Astrocyte (in vitro differentiated cells and primary cell): ENCODE measurements at regions not wholly inside any gene's neighbourhood (a gene's known extent, or its start where the extent isn't known, plus 50 kb on each side); places are given as distances from the start of the nearest gene placed in this dataset.

Experiments used
- DNase-seq: peaks from one replicate; pipeline ENCODE4 v3.0.0-alpha.2; 2010; ENCODE audit warnings: low read depth
- FAIRE-seq: peaks from 2 replicates; lab custom pipeline; 2011; peaks lifted over from hg19 to GRCh38; lab: Jason Lieb, UNC
- H2AFZ ChIP-seq: 2 replicates; pipeline ENCODE4 v1.6.0; 2012; ENCODE audit warnings: low read depth, low read length, inconsistent platforms
- H3K27ac ChIP-seq: 2 replicates; pipeline ENCODE4 v1.5.1; 2011; ENCODE audit warnings: low read depth, low read length, inconsistent platforms
- H3K27me3 ChIP-seq: 2 replicates; pipeline ENCODE4 v1.6.0; 2011; ENCODE audit warnings: low read length, inconsistent platforms; ENCODE audit not compliant: insufficient read depth
- H3K36me3 ChIP-seq: 2 replicates; pipeline ENCODE4 v1.5.1; 2011; ENCODE audit warnings: low read length, inconsistent platforms; ENCODE audit not compliant: insufficient read depth
- H3K4me1 ChIP-seq: 2 replicates; pipeline ENCODE4 v1.5.1; 2011; ENCODE audit warnings: low read length, inconsistent platforms; ENCODE audit not compliant: insufficient read depth
- H3K4me2 ChIP-seq: 2 replicates; pipeline ENCODE4 v1.6.0; 2012; ENCODE audit warnings: low read length, inconsistent platforms
- H3K4me3 ChIP-seq: 2 replicates; pipeline ENCODE4 v1.5.1; 2011; ENCODE audit warnings: low read depth, mild to moderate bottlenecking, low read length, inconsistent platforms; ENCODE audit not compliant: insufficient read depth
- H3K79me2 ChIP-seq: 2 replicates; pipeline ENCODE4 v1.6.0; 2012; ENCODE audit warnings: mild to moderate bottlenecking, low read length, inconsistent platforms; ENCODE audit not compliant: insufficient read depth
- H3K9ac ChIP-seq: 2 replicates; pipeline ENCODE4 v1.6.0; 2012; ENCODE audit warnings: mild to moderate bottlenecking, low read length, inconsistent platforms
- H3K9me3 ChIP-seq: 2 replicates; pipeline ENCODE4 v1.5.1; 2012; ENCODE audit warnings: low read depth, mild to moderate bottlenecking, low read length, inconsistent platforms; ENCODE audit not compliant: insufficient read depth
- H4K20me1 ChIP-seq: 2 replicates; pipeline ENCODE4 v1.6.0; 2012; ENCODE audit warnings: low read length, inconsistent platforms; ENCODE audit not compliant: insufficient read depth
- H3K27ac Mint-ChIP-seq: one replicate; pipeline ENCODE4 v1.8.0; 2021; ENCODE audit warnings: mild to moderate bottlenecking, mixed read lengths; ENCODE audit not compliant: unreplicated experiment
- H3K27me3 Mint-ChIP-seq: one replicate; pipeline ENCODE4 v1.8.0; 2021; ENCODE audit warnings: low read depth, mixed read lengths; ENCODE audit not compliant: unreplicated experiment
- H3K36me3 Mint-ChIP-seq: one replicate; pipeline ENCODE4 v1.8.0; 2021; ENCODE audit warnings: low read depth, mixed read lengths; ENCODE audit not compliant: unreplicated experiment
- H3K4me1 Mint-ChIP-seq: one replicate; pipeline ENCODE4 v1.8.0; 2021; ENCODE audit warnings: low read depth, mixed read lengths; ENCODE audit not compliant: unreplicated experiment
- H3K4me3 Mint-ChIP-seq: one replicate; pipeline ENCODE4 v1.8.0; 2021; ENCODE audit warnings: mild to moderate bottlenecking, moderate library complexity, mixed read lengths; ENCODE audit not compliant: unreplicated experiment
- H3K9me3 Mint-ChIP-seq: one replicate; pipeline ENCODE4 v1.8.0; 2021; ENCODE audit warnings: mild to moderate bottlenecking, mixed read lengths; ENCODE audit not compliant: unreplicated experiment
- CTCF ChIP-seq: IDR thresholded peaks from 2 replicates; pipeline ENCODE4 v1.5.1; 2011; ENCODE audit warnings: low read depth, mild to moderate bottlenecking, inconsistent platforms, low read length, moderate library complexity; ENCODE audit not compliant: insufficient read depth
- EZH2 ChIP-seq: IDR thresholded peaks from 2 replicates; pipeline ENCODE4 v1.6.1; 2012; ENCODE audit warnings: mild to moderate bottlenecking, low read length, inconsistent platforms; ENCODE audit not compliant: insufficient read depth

GRCh38 chr4:23269566-23269965 is 576.8 kb downstream of the GBA3 start:
- no peaks in the 10 kb centered on the region for H3K9me3 Mint-ChIP-seq
- no peak overlapping the region for H3K4me2 ChIP-seq
- no peaks in the 10 kb centered on the region for H3K36me3 Mint-ChIP-seq
- no peak for FAIRE-seq
- TF ChIP-seq CTCF (no peak), EZH2 (no peak)
- no peaks in the 10 kb centered on the region for H3K79me2 ChIP-seq
- H3K4me3 ChIP-seq: no peak overlapping the region
- H3K9ac ChIP-seq: no peak overlapping the region
- no peaks in the 10 kb centered on the region for H3K9me3 ChIP-seq
- H3K27me3 ChIP-seq: no peaks in the 10 kb centered on the region
- no peaks in the 10 kb centered on the region for H3K4me1 Mint-ChIP-seq
- DNase-seq: no peak
- H3K4me3 Mint-ChIP-seq: no peak overlapping the region
- H3K27ac ChIP-seq: no peak overlapping the region
- no peaks in the 10 kb centered on the region for H3K4me1 ChIP-seq
- H2AFZ ChIP-seq: no peak overlapping the region
- H3K27me3 Mint-ChIP-seq: no peaks in the 10 kb centered on the region
- no peak overlapping the region for H3K27ac Mint-ChIP-seq
- no peaks in the 10 kb centered on the region for H3K36me3 ChIP-seq
- H4K20me1 ChIP-seq: no peaks in the 10 kb centered on the region

GRCh38 chr4:23268072-23268771 is 575.5 kb downstream of the GBA3 start:
- Mint-ChIP-seq H3K4me3 (no peak overlapping the region), H3K4me1 (no peaks in the 10 kb centered on the region), H3K27me3 (no peaks in the 10 kb centered on the region), H3K9me3 (no peaks in the 10 kb centered on the region), H3K27ac (no peak overlapping the region), H3K36me3 (no peaks in the 10 kb centered on the region)
- no peak overlapping the region for H3K9ac ChIP-seq
- no peaks in the 10 kb centered on the region for H3K36me3 ChIP-seq
- DNase-seq (no peak), FAIRE-seq (no peak)
- no peaks in the 10 kb centered on the region for H3K79me2 ChIP-seq
- no peak overlapping the region for H3K27ac ChIP-seq
- no peaks in the 10 kb centered on the region for H4K20me1 ChIP-seq
- H3K4me1 ChIP-seq: no peaks in the 10 kb centered on the region
- H3K9me3 ChIP-seq: no peaks in the 10 kb centered on the region
- no peak overlapping the region for H2AFZ ChIP-seq
- no peak for TF ChIP-seq CTCF
- TF ChIP-seq EZH2: no peak
- no peaks in the 10 kb centered on the region for H3K27me3 ChIP-seq
- H3K4me2 ChIP-seq: no peak overlapping the region
- H3K4me3 ChIP-seq: no peak overlapping the region

GRCh38 chr4:23266401-23266800 is 573.7 kb downstream of the GBA3 start:
- Histone ChIP-seq H3K27me3 (no peaks in the 10 kb centered on the region), H3K36me3 (no peaks in the 10 kb centered on the region), H3K4me1 (no peaks in the 10 kb centered on the region), H4K20me1 (no peaks in the 10 kb centered on the region), H3K4me2 (no peak overlapping the region), H3K9ac (no peak overlapping the region), H3K4me3 (no peak overlapping the region), H3K9me3 (no peaks in the 10 kb centered on the region), H3K27ac (no peak overlapping the region), H3K79me2 (no peaks in the 10 kb centered on the region), H2AFZ (no peak overlapping the region)
- Mint-ChIP-seq H3K4me1 (no peaks in the 10 kb centered on the region), H3K36me3 (no peaks in the 10 kb centered on the region), H3K27ac (no peak overlapping the region), H3K27me3 (no peaks in the 10 kb centered on the region), H3K4me3 (no peak overlapping the region), H3K9me3 (no peaks in the 10 kb centered on the region)
- TF ChIP-seq EZH2 (no peak), CTCF (no peak)
- no peak for FAIRE-seq
- DNase-seq: no peak
